Mammary epithelial cell (primary cell): ENCODE measurements at regions not wholly inside any gene's neighbourhood (a gene's known extent, or its start where the extent isn't known, plus 50 kb on each side); places are given as distances from the start of the nearest gene placed in this dataset.

Source experiments
- EZH2 ChIP-seq: IDR thresholded peaks from 2 replicates; pipeline ENCODE4 v1.6.1; 2012; ENCODE audit warnings: low read length, inconsistent platforms, borderline replicate concordance
- TF ChIP-seq, protein P1 (sequence below), 2 donors: IDR thresholded peaks in 1 of 2; conservative IDR thresholded peaks in 1 of 2; 2 replicates each; pipeline ENCODE4 v1.5.1; 2011 to 2012; ENCODE audit warnings: inconsistent platforms in 2 of 2, low read length in 2 of 2, mild to moderate bottlenecking in 2 of 2, control low read depth in 1 of 2, low read depth in 1 of 2; ENCODE audit not compliant: insufficient read depth in 1 of 2; ENCODE audit errors: extremely low read depth in 1 of 2

DNA sequence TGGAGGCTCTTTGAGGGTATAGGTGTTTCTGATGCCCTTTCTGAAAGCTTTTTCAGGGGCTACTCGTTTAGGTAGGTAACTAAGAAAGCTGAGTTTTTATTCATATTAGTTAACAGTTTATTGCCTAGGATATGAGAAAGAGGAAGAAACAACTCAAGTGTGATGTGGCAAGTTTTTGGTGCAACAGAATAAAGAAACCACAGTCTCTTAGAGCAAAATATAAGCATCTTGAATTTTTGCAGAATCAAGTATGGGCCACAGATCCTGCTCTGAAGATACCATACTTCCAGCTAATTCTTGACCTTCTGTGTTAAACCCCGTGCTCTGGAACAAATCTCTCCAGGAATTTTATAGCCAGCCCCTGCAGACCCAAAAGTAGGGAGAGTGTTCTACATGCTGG is 147.7 kb upstream of the SLC1A4 start:
- no peak for TF ChIP-seq EZH2
- TF ChIP-seq, protein P1, sequence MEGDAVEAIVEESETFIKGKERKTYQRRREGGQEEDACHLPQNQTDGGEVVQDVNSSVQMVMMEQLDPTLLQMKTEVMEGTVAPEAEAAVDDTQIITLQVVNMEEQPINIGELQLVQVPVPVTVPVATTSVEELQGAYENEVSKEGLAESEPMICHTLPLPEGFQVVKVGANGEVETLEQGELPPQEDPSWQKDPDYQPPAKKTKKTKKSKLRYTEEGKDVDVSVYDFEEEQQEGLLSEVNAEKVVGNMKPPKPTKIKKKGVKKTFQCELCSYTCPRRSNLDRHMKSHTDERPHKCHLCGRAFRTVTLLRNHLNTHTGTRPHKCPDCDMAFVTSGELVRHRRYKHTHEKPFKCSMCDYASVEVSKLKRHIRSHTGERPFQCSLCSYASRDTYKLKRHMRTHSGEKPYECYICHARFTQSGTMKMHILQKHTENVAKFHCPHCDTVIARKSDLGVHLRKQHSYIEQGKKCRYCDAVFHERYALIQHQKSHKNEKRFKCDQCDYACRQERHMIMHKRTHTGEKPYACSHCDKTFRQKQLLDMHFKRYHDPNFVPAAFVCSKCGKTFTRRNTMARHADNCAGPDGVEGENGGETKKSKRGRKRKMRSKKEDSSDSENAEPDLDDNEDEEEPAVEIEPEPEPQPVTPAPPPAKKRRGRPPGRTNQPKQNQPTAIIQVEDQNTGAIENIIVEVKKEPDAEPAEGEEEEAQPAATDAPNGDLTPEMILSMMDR (conservative IDR thresholded peaks at IDR 0.05 in 1 of 2, IDR thresholded peaks at IDR 0.05 in 1 of 2; ENCODE audit: extremely low read depth in 1 of 2, insufficient read depth in 1 of 2, low read depth in 1 of 2, low read length in 2 of 2) = no peak
